Calu3 (cell line): ENCODE measurements at regions not wholly inside any gene's neighbourhood (a gene's known extent, or its start where the extent isn't known, plus 50 kb on each side); places are given as distances from the start of the nearest gene placed in this dataset.

ENCODE experiments used
- BruUV-seq: library from RNA; stranded (reverse); fragments of 400-500 nt; replicated peaks from 2 replicates; lab custom pipeline; 2021; lab: Mats Ljungman, UMichigan
- CTCF ChIA-PET: fragments of 300-600 bp; sonication (Branson Sonifier 250); formaldehyde crosslinking; loops from one replicate; lab custom pipeline; 2022; ENCODE audit warnings: antibody characterized with exemption; lab: Charles Lee
- DNase-seq: peaks from one replicate; pipeline ENCODE4 v3.0.0; 2022
- H3K27ac Mint-ChIP-seq: one replicate; pipeline ENCODE4 v1.8.0; 2022; ENCODE audit warnings: mixed read lengths; ENCODE audit not compliant: unreplicated experiment
- H3K27me3 Mint-ChIP-seq: one replicate; pipeline ENCODE4 v1.8.0; 2022; ENCODE audit warnings: mixed read lengths; ENCODE audit not compliant: unreplicated experiment
- H3K36me3 Mint-ChIP-seq: one replicate; pipeline ENCODE4 v1.8.0; 2022; ENCODE audit warnings: mild to moderate bottlenecking, moderate library complexity, mixed read lengths; ENCODE audit not compliant: insufficient read depth, unreplicated experiment
- H3K4me1 Mint-ChIP-seq: one replicate; pipeline ENCODE4 v1.8.0; 2022; ENCODE audit warnings: mild to moderate bottlenecking, low read depth, mixed read lengths; ENCODE audit not compliant: unreplicated experiment
- H3K4me3 Mint-ChIP-seq: one replicate; pipeline ENCODE4 v1.8.0; 2022; ENCODE audit warnings: mild to moderate bottlenecking, low read depth, moderate library complexity, mixed read lengths; ENCODE audit not compliant: unreplicated experiment
- H3K9me3 Mint-ChIP-seq: one replicate; pipeline ENCODE4 v1.8.0; 2022; ENCODE audit warnings: low read depth, mixed read lengths; ENCODE audit not compliant: unreplicated experiment
- intact Hi-C: fragments of 100-400 bp; cut with micrococcal nuclease; formaldehyde crosslinking; loops from one replicate; pipeline ENCODE4 v1.10.0; 2022; ENCODE audit not compliant: unreplicated experiment
- TF ChIP-seq, protein P1 (sequence below): fragments of 200-600 bp; IDR thresholded peaks from one replicate; pipeline ENCODE4 v1.8.0; 2022; ENCODE audit warnings: antibody characterized with exemption; ENCODE audit not compliant: unreplicated experiment

DNA sequence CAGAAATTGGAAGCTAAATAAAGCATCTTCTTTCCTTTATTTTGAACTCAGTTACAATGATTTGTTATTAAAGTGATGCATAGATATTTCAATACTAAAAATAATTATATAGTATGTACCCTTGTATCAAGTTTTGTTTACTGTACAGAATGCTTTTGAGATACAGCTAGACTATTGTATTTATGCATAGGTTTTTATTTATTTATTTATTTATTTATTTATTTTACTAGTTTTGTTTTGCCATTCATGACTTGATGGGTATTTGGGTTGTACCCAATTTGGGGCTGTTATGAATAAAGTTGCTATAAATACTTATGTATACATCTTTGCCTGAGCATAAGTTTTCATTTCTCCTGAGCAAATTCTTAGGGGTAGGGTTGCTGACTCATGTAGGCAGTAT lies 118.7 kb upstream of the NXPH2 start:
- TF ChIP-seq, protein P1, sequence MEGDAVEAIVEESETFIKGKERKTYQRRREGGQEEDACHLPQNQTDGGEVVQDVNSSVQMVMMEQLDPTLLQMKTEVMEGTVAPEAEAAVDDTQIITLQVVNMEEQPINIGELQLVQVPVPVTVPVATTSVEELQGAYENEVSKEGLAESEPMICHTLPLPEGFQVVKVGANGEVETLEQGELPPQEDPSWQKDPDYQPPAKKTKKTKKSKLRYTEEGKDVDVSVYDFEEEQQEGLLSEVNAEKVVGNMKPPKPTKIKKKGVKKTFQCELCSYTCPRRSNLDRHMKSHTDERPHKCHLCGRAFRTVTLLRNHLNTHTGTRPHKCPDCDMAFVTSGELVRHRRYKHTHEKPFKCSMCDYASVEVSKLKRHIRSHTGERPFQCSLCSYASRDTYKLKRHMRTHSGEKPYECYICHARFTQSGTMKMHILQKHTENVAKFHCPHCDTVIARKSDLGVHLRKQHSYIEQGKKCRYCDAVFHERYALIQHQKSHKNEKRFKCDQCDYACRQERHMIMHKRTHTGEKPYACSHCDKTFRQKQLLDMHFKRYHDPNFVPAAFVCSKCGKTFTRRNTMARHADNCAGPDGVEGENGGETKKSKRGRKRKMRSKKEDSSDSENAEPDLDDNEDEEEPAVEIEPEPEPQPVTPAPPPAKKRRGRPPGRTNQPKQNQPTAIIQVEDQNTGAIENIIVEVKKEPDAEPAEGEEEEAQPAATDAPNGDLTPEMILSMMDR = no peak
- intact Hi-C loops = no loop called here
- Mint-ChIP-seq H3K4me1 (no peaks in the 10 kb centered on the region), H3K9me3 (no peaks in the 10 kb centered on the region), H3K27me3 (no peaks in the 10 kb centered on the region), H3K27ac (no peak overlapping the region), H3K4me3 (no peak overlapping the region), H3K36me3 (no peaks in the 10 kb centered on the region)
- no TSS peak for BruUV-seq
- CTCF ChIA-PET = no interaction called here
- DNase-seq = no peak

DNA sequence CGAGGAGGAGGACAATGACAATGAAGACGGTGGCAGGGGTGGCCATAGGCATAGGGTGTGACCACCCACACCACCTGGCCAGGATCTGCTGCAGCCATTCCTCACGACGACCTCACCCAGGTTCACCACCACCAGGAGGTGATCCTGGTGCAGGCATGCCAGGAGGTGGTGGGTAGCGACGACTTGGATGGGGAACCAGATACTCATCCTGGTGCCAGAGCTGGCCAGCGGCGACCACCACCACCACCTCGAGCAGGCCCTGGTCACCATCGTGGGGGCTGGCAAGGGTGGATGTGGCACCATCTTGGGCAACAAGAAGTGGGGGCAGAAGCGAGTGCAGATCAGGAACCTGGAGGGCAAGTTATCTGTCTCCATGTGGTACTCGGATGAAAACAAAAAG lies 117.1 kb upstream of the NXPH2 start:
- Mint-ChIP-seq H3K4me3 (no peak overlapping the region), H3K27me3 (no peaks in the 10 kb centered on the region), H3K27ac (no peak overlapping the region), H3K4me1 (no peaks in the 10 kb centered on the region), H3K36me3 (no peaks in the 10 kb centered on the region), H3K9me3 (no peaks in the 10 kb centered on the region)
- TF ChIP-seq, protein P1 = no peak
- intact Hi-C loops = no loop called here
- BruUV-seq = no TSS peak
- no peak for DNase-seq
- CTCF ChIA-PET = no interaction called here

DNA sequence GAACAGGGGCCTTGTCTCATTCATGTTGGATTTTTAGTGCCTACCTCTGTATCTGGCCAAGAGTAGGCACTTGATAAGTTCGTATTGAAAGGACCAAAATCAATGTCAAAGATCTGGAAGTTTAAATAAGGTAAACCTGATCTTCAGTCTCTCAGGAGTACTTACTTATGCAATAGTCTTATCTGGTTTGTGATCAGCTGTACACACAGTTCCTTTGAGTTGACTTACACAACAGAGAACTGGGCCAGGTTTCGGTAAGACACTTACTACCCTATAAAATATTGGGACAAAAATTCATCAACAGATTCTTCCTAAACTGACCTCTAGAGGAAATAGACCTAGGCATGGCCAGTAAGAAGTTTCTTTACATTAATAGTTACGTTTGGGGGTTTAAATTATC lies 113.6 kb upstream of the NXPH2 start:
- Mint-ChIP-seq H3K4me1 (no peaks in the 10 kb centered on the region), H3K27ac (no peak overlapping the region), H3K36me3 (no peaks in the 10 kb centered on the region), H3K9me3 (no peaks in the 10 kb centered on the region), H3K4me3 (no peak overlapping the region), H3K27me3 (no peaks in the 10 kb centered on the region)
- intact Hi-C loops = no loop called here
- no peak for DNase-seq
- CTCF ChIA-PET = no interaction called here
- BruUV-seq = no TSS peak
- TF ChIP-seq, protein P1 = no peak

DNA sequence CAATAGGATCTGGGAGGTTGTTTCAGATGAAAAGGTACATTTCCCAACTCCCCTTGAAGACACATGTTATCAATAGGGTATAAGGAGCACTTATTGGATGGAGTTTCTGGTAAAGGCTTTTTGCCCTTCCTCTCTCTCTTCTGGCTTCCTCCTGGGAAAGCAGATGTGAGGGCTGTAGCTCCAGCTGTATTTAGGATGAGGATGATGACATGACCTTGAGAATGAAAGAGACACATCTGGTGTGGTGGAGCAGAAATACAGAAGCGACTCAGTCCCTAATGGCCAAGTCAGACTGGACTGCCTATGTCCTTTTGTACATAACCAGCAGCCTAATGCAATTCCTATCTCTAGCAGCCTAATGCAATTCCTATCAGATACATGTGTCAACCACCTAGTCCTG lies 100.9 kb upstream of the NXPH2 start:
- Mint-ChIP-seq H3K27ac (no peak overlapping the region), H3K9me3 (peaks cover 2% of the 10 kb centered on the region), H3K27me3 (no peaks in the 10 kb centered on the region), H3K4me1 (no peaks in the 10 kb centered on the region), H3K4me3 (no peak overlapping the region), H3K36me3 (no peaks in the 10 kb centered on the region)
- CTCF ChIA-PET = no interaction called here
- DNase-seq = no peak
- TF ChIP-seq, protein P1 = no peak
- intact Hi-C loops = no loop called here
- no TSS peak for BruUV-seq
